ENCODE measurements at regions not wholly inside any gene's neighbourhood (a gene's known extent, or its start where the extent isn't known, plus 50 kb on each side); places are given as distances from the start of the nearest gene placed in this dataset.

GRCh38 chr13:39106216-39107005 lies 68.2 kb downstream of the NHLRC3 start:
- TF ChIP-seq YY1 (IDR thresholded peaks at IDR 0.05; ENCODE audit: insufficient read depth, insufficient read length) (no peak), SUZ12 (IDR thresholded peaks at IDR 0.05; ENCODE audit: extremely low read depth, insufficient read depth, insufficient read length) (no peak), ZNF274 (IDR thresholded peaks at IDR 0.05; ENCODE audit: low read depth, low read length) (no peak)
